DMS114 treated with DMSO at 0.1 percent for 48 hours (cell line): ENCODE measurements at regions not wholly inside any gene's neighbourhood (a gene's known extent, or its start where the extent isn't known, plus 50 kb on each side); places are given as distances from the start of the nearest gene placed in this dataset.
"Not testable (repeated sequence)": the region's sequence is repeated elsewhere in the genome, so short reads cannot be mapped to it uniquely, and the experiment has no call there.

Experiments used
- DNase-seq: peaks from one replicate; lab custom pipeline; 2025; ENCODE audit not compliant: unreplicated experiment; lab: John Stamatoyannopoulos, UW

- DNase-seq: no peak
Measured at GRCh38 chr12:92242907-92243306, 97.3 kb upstream of the BTG1 start.

- no peak for DNase-seq
Measured at GRCh38 chr12:92237762-92238523, 92.3 kb upstream of the BTG1 start.

GRCh38 chr12:92237262-92237661 lies 91.6 kb upstream of the BTG1 start:
- no peak for DNase-seq

GRCh38 chr12:92235703-92236472 lies 90.2 kb upstream of the BTG1 start:
- no peak for DNase-seq

GRCh38 chr12:92234533-92234932 lies 88.9 kb upstream of the BTG1 start:
- DNase-seq: no peak

- no peak for DNase-seq
Measured at GRCh38 chr12:92233346-92234015, 87.8 kb upstream of the BTG1 start.

- DNase-seq: not testable (repeated sequence)
Measured at GRCh38 chr12:92232371-92232932, 86.8 kb upstream of the BTG1 start.

GRCh38 chr12:92231945-92232344 lies 86.3 kb upstream of the BTG1 start:
- DNase-seq: not testable (repeated sequence)

- not testable (repeated sequence) for DNase-seq
Measured at GRCh38 chr12:92231532-92231931, 85.9 kb upstream of the BTG1 start.

GRCh38 chr12:92229381-92229780 lies 83.7 kb upstream of the BTG1 start:
- no peak for DNase-seq

GRCh38 chr12:92226961-92227360 lies 81.3 kb upstream of the BTG1 start:
- no peak for DNase-seq

GRCh38 chr12:92226071-92226661 lies 80.5 kb upstream of the BTG1 start:
- no peak for DNase-seq

GRCh38 chr12:92224685-92225331 lies 79.2 kb upstream of the BTG1 start:
- DNase-seq: no peak

GRCh38 chr12:92223481-92223880 lies 77.8 kb upstream of the BTG1 start:
- no peak for DNase-seq

- no peak for DNase-seq
Measured at GRCh38 chr12:92221656-92222315, 76.1 kb upstream of the BTG1 start.

- DNase-seq: no peak
Measured at GRCh38 chr12:92218394-92219077, 72.9 kb upstream of the BTG1 start.

- no peak for DNase-seq
Measured at GRCh38 chr12:92216092-92216491, 70.4 kb upstream of the BTG1 start.

- DNase-seq: no peak
Measured at GRCh38 chr12:92215358-92215757, 69.7 kb upstream of the BTG1 start.

GRCh38 chr12:92213166-92213565 lies 67.5 kb upstream of the BTG1 start:
- DNase-seq: no peak

- no peak for DNase-seq
Measured at GRCh38 chr12:92210071-92210470, 64.4 kb upstream of the BTG1 start.
